GM12878 (cell line): ENCODE measurements at regions not wholly inside any gene's neighbourhood (a gene's known extent, or its start where the extent isn't known, plus 50 kb on each side); places are given as distances from the start of the nearest gene placed in this dataset.

Experiments
- ATAC-seq: fragments of 200-7000 bp; cut with Tn5 transposase; 3 replicates; pipeline ENCODE4 v1.9.1; 2020; ENCODE audit warnings: mild to moderate bottlenecking, moderate library complexity
- BruUV-seq: library from RNA; stranded (reverse); fragments of 400-500 nt; replicated peaks from 2 replicates; lab custom pipeline; 2021; lab: Mats Ljungman, UMichigan
- CTCF ChIA-PET: fragments of 300-600 bp; sonication (Branson Sonifier 250); formaldehyde crosslinking; extraction: SDS; loops from one replicate; lab custom pipeline; 2021; ENCODE audit warnings: inconsistent platforms; lab: Yijun Ruan, JAX
- POLR2A ChIA-PET: fragments of 350-600 bp; formaldehyde crosslinking; extraction: SDS; loops from one replicate; lab custom pipeline; 2021; ENCODE audit warnings: inconsistent platforms; lab: Charles Lee
- RAD21 ChIA-PET: fragments of 300-600 bp; sonication (Branson Sonifier 250); formaldehyde crosslinking; loops from one replicate; lab custom pipeline; 2023; ENCODE audit warnings: antibody characterized with exemption; ENCODE audit not compliant: unreplicated experiment; lab: Charles Lee
- SMC1A ChIA-PET: fragments of 300-600 bp; sonication (Branson Sonifier 250); formaldehyde crosslinking; loops from one replicate; lab custom pipeline; 2023; ENCODE audit not compliant: unreplicated experiment, uncharacterized antibody; lab: Charles Lee
- DNase-seq: peaks from one replicate; pipeline ENCODE4 v3.0.0-alpha.2; 2011; ENCODE audit warnings: low read depth, low spot score
- FAIRE-seq: peaks from 3 replicates; lab custom pipeline; 2011; peaks lifted over from hg19 to GRCh38; lab: Jason Lieb, UNC
- H2AFZ ChIP-seq: 2 replicates; pipeline ENCODE4 v1.6.0; 2011; ENCODE audit warnings: low read depth, low read length, control low read depth; ENCODE audit not compliant: control insufficient read depth
- H3K27ac ChIP-seq: 2 replicates; pipeline ENCODE4 v1.5.1; 2011; ENCODE audit warnings: control low read depth; ENCODE audit not compliant: control insufficient read depth, insufficient read depth
- H3K27me3 ChIP-seq, 2 experiments: replicated peaks in 1 of 2; 2 replicates each; pipeline versions ENCODE4 v1.6.0 to v1.6.1; 2011; ENCODE audit warnings: low read length in 1 of 2; ENCODE audit not compliant: control insufficient read depth in 2 of 2, insufficient read depth in 2 of 2
- H3K36me3 ChIP-seq, 2 experiments: 2 replicates each; pipeline ENCODE4 v1.5.1; 2011; ENCODE audit warnings: low read length in 1 of 2; ENCODE audit not compliant: control insufficient read depth in 2 of 2, insufficient read depth in 2 of 2
- H3K4me1 ChIP-seq: 2 replicates; pipeline ENCODE4 v1.6.1; 2011; ENCODE audit warnings: mild to moderate bottlenecking, low read length, moderate library complexity, mixed read lengths; ENCODE audit not compliant: control insufficient read depth, insufficient read depth
- H3K4me2 ChIP-seq: 2 replicates; pipeline ENCODE4 v1.6.0; 2011; ENCODE audit warnings: control low read depth; ENCODE audit not compliant: control insufficient read depth, insufficient read depth
- H3K4me3 ChIP-seq: fragments of 200-600 bp; sonication (generic); 2 replicates; pipeline ENCODE4 v1.5.1; 2016
- H3K79me2 ChIP-seq: 2 replicates; pipeline ENCODE4 v1.6.0; 2011; ENCODE audit warnings: low read length; ENCODE audit not compliant: control insufficient read depth, insufficient read depth
- H3K9ac ChIP-seq: 2 replicates; pipeline ENCODE4 v1.8.0; 2011; ENCODE audit warnings: low read length, control low read depth, mixed read lengths; ENCODE audit not compliant: control insufficient read depth, insufficient read depth
- H3K9me3 ChIP-seq: replicated peaks from 3 replicates; pipeline ENCODE4 v1.5.1; 2011; ENCODE audit warnings: mild to moderate bottlenecking, low read length; ENCODE audit not compliant: control insufficient read depth, insufficient read depth
- H4K20me1 ChIP-seq: 2 replicates; pipeline ENCODE4 v1.6.0; 2011; ENCODE audit not compliant: control insufficient read depth, insufficient read depth
- BHLHE40 ChIP-seq, 2 experiments: fragments of 450-650 bp in 1 of 2; IDR thresholded peaks; 2 replicates each; pipeline ENCODE4 v1.6.1; 2011 to 2017; ENCODE audit warnings: low read depth in 2 of 2, borderline replicate concordance in 1 of 2, improper control_type of control experiment in 1 of 2, low read length in 1 of 2, mild to moderate bottlenecking in 1 of 2
- KAT2A ChIP-seq: conservative IDR thresholded peaks from 2 replicates; pipeline ENCODE4 v1.6.1; 2011; ENCODE audit warnings: low read depth, low read length; ENCODE audit not compliant: control insufficient read depth
- SKIL ChIP-seq: fragments of 450-650 bp; IDR thresholded peaks from 2 replicates; pipeline ENCODE4 v1.6.1; 2017; ENCODE audit warnings: mild to moderate bottlenecking, low read depth, inconsistent platforms; ENCODE audit not compliant: poor library complexity, severe bottlenecking
- STAT1 ChIP-seq: fragments of 450-650 bp; conservative IDR thresholded peaks from 2 replicates; pipeline ENCODE4 v1.6.1; 2014; ENCODE audit warnings: antibody characterized with exemption, mild to moderate bottlenecking
- YY1 ChIP-seq: IDR thresholded peaks from 2 replicates; pipeline ENCODE4 v1.6.1; 2011; ENCODE audit warnings: low read depth, mild to moderate bottlenecking, low read length
- ZNF622 ChIP-seq: fragments of 450-650 bp; IDR thresholded peaks from 2 replicates; pipeline ENCODE4 v1.6.1; 2017; ENCODE audit warnings: mild to moderate bottlenecking, inconsistent platforms
- ZNF687 ChIP-seq: fragments of 450-650 bp; IDR thresholded peaks from 2 replicates; pipeline ENCODE4 v1.6.1; 2017; ENCODE audit warnings: mild to moderate bottlenecking, moderate library complexity
- WGBS: methylation state at CpG from one replicate; pipeline ENCODE4 v1.1.6; 2016; ENCODE audit warnings: low lambda C conversion rate; ENCODE audit not compliant: insufficient replicate concordance, insufficient coverage; ENCODE audit errors: missing lambda C conversion rate; 5-methylcytosine and 5-hydroxymethylcytosine counted together
- in situ Hi-C: fragments of 300-500 bp; cut with MboI; formaldehyde crosslinking; loops from 9 replicates; pipeline ENCODE4 v1.14.3; 2018; ENCODE audit warnings: mixed read lengths
- intact Hi-C: fragments of 100-400 bp; cut with micrococcal nuclease; formaldehyde crosslinking; loops from one replicate; pipeline ENCODE4 v1.14.2; 2022; ENCODE audit not compliant: unreplicated experiment

DNA sequence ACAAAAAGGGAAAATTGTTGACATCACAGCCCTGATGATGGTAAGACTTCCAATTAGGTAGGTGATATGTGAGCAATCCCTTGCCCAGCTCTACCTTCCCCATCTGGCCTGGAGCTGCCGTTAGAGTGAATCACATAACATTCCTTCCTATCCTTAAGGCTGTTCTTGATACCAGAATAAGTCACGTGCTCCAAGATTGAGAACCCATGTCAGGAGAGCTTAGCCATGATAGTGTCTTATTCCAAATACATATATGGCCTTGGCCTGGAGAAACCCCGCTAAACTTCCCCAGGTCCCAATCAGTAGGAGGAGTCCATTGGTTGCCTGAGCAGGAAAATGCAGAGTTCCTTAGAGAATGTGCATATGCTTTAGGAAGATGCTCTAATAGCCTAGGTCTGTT lies 70.0 kb upstream of the ACVR2A start:
- Histone ChIP-seq H3K4me3 (no peak overlapping the region), H3K4me2 (no peak overlapping the region), H3K4me1 (no peaks in the 10 kb centered on the region), H2AFZ (no peak overlapping the region), H3K79me2 (no peaks in the 10 kb centered on the region), H4K20me1 (no peaks in the 10 kb centered on the region), H3K27me3 (no peaks in the 10 kb centered on the region), H3K9ac (no peak overlapping the region), H3K9me3 (no peaks in the 10 kb centered on the region), H3K36me3 (no peaks in the 10 kb centered on the region), H3K27ac (no peak overlapping the region)
- TF ChIP-seq YY1 (no peak), ZNF687 (no peak), STAT1 (no peak), SKIL (no peak), BHLHE40 (IDR thresholded peaks at IDR 0.05; ENCODE audit: borderline replicate concordance in 1 of 2, low read depth in 2 of 2, low read length in 1 of 2) (no peak), KAT2A (no peak), ZNF622 (no peak)
- intact Hi-C loops (no loop called here), in situ Hi-C loops (no loop called here)
- ChIA-PET POLR2A (no interaction called here), RAD21 (no interaction called here), SMC1A (no interaction called here), CTCF (no interaction called here)
- no peak for FAIRE-seq
- 57% methylated on average over 3 of the region's 3 CpGs for WGBS
- BruUV-seq, result no TSS peak
- DNase-seq, result no peak
- no peak for ATAC-seq
